ENCODE measurements at regions not wholly inside any gene's neighbourhood (a gene's known extent, or its start where the extent isn't known, plus 50 kb on each side); places are given as distances from the start of the nearest gene placed in this dataset.

DNA sequence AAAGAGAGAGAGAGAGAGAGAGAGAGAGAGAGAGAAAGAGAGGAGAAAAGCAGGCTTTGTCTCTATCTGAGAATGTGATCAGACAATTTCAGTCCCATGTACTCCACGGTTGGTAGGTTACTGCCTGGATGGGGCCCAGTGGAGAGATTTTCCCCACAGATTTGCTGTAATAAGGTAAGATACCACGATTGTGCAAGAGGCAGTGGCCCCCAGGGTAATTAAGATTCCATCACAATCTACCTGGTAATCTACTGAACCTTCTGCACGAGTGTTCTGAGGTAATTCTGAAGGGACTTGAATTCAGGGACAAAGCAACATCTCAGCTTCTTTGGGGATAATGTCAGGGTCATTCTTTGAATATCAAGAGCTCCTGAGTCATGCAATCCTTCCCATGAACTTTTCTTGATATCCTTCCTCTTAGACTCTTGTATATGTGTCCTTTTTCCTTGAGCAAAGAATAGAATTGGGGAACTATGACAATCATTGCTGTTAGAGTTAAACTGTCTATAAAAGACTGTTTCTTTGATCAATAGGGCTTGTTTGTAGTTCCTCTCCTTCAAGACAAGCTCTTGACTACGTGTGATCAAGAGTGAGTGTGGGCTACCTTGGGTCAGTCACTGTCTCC, 306.6 kb downstream of the MAF start:
- DNase-seq: no peak

DNA sequence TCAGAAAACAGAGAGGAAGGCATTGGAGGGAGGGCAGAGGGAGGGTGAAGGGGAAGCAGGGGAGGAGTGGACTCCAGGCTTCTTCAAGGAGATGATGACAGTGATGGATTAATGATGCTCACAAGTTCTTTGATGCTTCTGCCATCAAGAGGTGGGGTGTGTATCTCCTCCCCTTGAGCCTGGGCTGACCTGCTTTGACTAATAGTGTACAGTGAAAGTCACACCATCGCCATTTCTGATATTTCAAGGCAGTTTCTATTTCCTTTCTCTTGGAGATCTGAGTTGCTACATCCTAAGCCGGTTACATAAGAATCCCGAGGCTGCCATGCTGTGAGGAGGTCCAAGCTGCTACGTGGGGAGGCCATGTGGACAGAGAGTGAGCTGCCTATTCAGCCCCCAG, 312.5 kb downstream of the MAF start:
- DNase-seq: no peak

DNA sequence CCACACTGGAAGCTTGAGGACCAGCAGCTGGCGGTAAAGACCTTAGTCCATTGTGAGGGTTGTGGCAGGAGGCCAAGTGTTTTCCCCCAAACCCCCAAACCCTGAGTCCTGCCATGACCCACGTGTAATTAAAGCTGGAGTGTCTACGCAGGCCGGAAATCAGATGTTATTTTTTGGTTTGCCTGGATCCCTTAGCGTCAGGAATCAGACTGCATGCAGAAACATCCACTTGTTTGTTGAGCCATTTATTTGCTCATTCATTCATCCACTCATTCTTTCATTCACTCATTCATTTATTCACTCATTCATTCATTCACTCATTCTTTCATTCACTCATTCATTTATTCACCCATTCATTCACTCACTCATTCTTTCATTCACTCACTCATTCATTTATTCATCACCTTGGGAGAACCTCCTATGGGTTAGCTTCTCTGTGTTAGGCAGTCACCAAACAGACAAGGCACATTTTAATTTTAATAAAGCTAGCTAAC, 313.1 kb downstream of the MAF start:
- DNase-seq: no peak

DNA sequence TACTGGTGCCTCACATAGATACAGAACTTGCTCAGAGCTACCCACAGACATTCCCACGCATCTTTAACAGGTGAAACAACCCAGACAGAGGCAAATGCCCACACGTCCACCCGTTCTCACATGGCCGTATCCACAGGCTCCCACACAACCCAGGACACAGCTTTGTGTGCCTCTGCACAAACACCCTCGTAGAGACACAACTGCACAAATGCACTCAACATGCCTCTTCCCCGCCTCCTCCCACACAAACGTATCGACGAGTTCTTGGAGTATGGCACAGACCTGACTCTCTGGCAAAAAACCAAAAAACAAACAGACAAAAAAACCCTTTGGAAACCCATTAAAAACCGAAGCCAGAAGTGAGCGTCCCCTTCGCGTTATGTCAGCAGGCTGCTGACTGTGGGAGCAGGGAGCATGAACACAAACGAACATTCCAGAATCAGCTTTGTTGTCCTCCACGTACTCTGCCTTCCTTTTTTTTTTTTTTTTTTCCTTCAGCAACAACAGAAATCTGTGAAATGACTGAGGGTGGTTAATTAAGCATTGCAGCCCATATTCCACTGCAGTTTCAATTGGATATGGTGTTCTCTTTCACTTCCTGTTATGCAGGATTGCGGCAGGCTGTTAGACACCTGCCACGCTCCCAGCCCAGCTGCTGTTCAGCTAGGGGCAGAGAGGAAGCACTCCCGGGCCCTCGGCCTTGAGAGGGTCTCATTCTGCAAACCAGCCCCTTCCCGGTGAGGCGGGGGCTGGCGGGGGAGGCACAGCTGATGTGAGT, 313.7 kb downstream of the MAF start:
- DNase-seq: peak; percentile 75

DNA sequence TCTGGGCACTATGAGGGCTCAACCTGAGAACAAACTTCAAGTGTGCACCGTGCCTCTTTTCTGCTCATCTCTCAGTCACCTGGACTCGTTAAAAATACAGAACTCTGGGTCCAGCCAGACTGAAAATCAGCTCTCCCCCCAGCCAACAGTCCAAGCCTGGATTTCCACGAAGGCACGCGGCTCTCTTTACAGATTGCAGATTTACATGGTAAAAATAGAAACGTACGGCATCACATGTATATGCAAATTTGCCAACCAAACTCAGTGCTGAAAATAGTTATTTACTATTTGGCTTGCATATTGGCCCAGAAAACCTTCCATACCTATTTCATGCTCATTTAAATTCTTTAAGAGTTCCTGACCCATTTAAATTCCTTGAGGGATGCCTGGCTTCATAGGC, 315.8 kb downstream of the MAF start:
- no peak for DNase-seq

DNA sequence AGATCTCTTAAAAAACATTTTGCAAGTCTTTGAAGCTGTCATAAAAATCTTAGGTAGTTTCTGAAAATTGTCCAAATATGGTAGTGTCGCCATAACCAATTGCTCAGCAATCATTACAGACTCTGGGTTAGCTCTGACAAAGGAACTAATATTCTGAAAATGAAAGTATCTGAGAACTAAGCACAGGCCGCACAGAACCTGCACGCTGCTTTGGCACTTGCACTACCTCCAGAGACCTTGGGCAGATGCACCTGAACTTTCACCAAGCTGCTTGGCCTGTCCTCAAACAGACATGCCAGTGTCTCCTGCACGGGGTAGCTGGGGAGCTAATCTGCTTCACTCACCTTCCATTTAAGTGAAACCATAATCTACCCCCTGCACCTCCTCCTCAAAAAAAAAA, 317.0 kb downstream of the MAF start:
- DNase-seq: no peak

DNA sequence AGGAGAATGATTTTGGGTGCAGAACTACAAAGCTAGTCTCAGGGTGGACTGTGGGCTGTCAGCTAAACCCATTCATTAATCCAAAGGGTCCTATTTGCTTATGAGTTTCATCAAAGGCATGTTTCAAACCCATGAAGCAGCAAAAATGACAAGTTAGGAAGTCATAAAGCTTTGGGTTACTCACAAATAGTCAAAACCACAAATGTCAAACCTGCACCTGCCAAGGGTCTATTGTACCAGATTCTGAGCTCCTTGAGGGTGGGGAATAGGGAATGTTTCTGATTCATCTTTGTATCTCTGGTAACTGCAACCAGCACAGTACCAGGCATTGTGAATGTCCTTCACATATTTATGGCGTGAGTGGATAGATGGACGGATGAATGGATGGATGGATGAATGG, 317.7 kb downstream of the MAF start:
- DNase-seq: no peak

DNA sequence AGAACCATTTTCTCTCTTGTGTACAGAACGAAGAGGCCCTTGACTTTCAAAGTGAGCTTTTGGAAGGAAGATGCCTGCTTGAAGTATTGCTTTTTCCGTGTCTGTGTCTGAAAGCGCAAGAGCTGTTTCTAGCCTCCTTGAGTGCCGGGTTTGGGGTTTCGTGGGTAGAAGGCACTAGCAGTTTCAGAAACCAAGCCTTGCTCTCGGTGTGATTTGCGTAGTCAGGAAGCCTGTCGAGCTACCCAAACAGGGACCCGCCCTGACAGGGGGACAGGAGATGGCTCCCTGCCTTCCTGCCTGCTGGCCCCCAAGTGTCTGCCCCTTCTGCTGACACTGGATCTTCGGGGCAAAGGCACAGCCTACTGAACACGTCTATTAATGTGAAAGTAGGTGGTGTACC, 322.0 kb downstream of the MAF start:
- no peak for DNase-seq

DNA sequence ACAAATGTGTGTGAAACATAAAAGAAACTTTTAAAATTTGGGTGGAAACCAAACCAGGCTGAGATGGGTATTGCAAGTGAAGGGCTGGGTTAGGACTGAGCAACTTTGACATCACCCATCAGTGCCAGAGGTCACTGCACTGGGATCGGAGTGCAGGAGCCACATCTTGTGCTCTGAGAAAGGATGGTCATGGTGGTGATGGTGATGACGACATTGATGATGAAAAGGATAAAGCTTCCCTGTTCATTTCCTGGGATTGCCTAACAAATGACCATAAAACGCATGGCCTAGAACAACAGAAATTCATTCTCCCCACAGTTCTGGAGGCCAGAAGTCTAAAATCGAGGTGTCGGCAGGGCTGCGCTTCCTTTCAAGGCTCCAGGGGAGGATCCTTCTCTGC, 324.0 kb downstream of the MAF start:
- no peak for DNase-seq

DNA sequence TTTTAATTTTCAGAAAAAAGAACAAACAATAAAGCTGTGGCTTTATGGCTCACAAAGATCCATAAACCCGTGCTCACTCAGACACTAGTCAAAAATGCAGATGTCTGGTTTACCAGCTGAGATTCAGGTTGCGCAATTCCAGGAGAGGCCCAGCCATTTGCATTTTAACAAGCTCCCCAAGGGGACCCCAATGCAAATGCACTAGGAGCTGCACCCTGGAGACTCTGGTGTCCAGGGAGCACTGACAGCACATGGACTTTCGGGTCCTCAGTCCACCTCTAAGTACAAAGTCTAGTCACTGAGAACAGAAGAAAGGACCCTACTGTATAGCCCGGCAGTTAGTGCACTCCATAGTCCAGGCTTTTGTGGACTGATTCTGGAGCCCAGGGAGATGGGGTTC, 326.3 kb downstream of the MAF start:
- DNase-seq: no peak

DNA sequence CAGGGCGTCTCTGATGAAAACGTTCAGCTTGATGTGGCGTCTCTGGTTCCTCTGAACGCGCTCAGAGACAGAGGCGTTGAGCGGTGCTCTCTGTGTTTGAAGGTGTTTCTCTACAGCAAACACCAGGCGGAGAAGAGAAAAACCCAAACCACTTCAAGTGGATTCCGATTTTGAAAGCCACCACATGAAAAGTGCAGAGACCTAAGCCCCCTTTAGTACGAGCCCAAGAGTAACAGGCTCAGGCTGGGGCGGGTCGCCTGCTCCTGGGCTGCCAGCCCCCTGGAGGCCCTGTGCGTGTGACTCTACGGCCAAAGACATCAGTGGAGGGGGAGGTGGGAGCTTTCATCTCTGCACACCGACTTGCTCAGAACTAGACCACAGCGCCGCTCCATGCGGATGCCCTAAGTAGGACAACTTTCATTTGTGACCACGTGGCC, 328.4 kb downstream of the MAF start:
- DNase-seq: no peak

DNA sequence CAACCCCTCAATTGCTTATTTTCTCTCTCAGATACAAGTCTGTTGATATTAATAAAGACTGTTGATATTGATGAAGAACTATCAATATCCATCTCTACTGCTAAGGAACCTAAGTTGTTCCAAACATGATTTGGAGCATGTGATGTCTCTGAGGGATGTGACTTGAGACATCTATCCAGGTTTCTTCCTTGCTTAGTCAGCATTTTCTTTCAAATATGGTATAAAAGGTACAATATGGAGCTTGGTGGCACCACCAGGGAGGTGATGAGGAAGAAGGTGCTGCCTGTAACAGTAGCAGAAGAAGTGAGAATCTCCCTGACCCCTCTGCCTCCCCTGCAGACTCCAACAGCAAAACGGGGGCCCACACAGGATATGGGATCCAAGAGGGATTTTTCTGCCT, 329.0 kb downstream of the MAF start:
- DNase-seq: no peak

DNA sequence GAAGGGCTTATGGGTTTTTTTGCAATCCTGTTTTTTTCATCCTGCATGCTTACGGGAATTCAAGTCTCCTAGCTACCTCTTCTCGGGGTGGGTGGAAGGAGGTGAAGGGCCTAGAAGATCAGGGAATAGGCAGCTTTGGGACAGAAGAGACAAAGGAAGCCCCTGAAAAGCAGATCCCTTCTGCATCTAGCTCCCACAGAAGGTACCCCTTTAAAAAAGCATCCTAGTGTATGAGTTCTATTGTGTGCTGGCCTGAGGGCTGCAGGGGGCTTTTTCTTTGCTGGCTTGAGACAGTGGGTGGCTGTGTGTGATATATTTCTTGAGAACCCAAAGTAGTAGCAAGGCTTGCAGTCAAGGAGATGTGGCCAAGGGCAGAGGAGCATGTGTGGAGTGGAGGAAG, 330.5 kb downstream of the MAF start:
- DNase-seq: no peak

DNA sequence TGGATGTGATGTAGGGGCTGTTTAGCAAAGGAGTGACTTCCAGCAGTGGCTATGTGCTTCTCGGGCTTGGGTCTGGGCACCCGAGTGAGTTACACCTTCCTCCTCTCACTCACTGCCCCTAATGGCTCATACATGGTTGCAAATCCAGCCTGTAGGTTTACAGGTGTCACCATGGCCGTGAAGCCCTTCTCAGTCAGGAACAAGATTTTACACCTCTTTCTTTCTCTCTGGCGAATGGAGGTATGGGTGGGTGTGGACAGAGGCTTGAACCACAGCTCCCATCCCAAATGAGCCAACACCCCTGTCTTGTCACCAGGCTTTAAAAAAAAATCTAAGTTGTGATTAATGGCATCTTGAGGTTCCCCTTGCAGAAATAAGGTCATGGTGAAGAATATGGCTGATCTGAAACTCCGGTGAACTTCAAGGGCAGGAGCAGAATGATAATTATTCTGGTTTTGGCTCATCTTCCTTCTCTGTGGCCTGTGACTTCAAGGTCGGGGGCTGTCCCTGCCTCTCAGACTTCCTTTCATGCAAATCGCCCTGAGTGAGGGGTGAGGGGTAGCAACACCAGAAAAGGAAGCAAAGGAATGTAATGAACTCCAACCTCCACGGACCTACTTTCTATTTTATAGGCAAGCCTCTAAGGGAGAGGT, 331.2 kb downstream of the MAF start:
- no peak for DNase-seq

DNA sequence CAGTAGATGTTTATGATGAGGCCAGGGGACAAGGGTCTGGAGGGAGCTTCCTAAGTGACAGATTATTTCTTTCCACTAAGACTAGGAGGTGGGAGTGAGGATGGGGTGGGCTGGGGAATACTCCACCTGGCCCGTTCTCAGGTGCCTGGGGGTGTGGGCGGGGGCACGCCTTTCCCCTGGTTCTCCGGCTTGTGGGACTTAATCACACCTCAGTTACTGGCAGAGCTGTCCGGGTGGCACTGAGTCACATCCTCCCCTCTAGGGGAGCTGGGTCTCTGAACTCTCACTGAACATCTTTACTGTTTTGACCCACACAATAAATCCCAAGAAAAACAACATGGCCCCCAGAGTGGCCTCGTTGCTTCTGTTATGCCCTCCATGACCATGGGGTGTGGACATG, 332.8 kb downstream of the MAF start:
- no peak for DNase-seq

DNA sequence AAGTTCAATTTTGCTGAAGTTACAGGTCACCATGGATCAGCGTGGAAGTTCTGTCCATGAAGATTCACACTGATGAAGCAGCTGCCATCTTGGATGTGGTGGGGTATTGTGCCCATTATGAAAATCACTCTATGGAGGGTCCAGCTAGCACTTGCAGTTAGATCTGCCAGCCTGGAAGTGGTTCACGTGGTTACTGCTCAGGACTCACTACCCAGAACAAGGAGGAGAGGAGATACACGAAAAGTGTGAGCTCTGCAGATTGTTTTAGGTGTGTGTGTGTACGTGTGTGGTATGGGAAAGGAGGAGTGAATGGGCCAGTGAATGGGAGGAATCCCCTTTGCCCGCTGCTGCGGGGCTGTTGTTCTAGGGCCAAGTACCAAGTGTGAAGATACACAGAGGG, 333.4 kb downstream of the MAF start:
- no peak for DNase-seq

DNA sequence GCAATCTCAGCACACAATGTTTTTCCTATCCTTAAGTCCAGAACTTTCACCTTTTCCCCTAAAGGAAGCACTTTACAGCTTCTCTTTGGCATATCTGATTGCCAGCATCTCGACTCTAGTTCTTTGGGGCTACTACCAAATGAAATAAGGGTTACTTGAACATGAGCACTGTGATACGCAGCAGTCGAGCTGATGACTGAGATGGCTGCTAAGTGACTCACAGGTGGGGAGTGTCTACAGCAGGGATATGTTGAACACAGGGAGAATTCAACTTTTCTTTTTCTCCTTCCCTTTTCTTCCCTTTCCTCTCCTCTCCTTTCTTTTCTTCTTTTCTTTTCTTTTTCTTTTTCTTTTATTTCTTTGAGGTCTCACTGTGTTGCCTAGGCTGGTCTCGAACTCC, 334.8 kb downstream of the MAF start:
- DNase-seq: no peak

DNA sequence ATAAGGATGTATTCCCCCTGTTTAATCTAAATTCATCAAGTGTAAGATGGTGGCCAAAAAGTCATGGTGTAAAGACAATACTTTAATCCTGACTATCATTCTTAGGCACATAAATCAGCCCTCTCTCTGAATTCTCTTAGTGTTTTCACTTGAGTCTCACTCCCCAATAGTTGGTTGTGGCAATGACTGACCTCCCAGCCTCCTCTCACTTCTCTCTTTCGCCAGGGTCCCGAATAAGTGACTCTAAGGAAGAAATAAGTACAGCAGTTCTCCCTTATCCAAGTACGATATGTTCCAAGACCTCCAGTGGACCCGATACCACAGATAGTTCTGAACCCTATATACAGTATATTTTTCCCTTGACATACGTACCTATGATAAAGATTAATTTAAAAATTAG, 335.3 kb downstream of the MAF start:
- DNase-seq: no peak

DNA sequence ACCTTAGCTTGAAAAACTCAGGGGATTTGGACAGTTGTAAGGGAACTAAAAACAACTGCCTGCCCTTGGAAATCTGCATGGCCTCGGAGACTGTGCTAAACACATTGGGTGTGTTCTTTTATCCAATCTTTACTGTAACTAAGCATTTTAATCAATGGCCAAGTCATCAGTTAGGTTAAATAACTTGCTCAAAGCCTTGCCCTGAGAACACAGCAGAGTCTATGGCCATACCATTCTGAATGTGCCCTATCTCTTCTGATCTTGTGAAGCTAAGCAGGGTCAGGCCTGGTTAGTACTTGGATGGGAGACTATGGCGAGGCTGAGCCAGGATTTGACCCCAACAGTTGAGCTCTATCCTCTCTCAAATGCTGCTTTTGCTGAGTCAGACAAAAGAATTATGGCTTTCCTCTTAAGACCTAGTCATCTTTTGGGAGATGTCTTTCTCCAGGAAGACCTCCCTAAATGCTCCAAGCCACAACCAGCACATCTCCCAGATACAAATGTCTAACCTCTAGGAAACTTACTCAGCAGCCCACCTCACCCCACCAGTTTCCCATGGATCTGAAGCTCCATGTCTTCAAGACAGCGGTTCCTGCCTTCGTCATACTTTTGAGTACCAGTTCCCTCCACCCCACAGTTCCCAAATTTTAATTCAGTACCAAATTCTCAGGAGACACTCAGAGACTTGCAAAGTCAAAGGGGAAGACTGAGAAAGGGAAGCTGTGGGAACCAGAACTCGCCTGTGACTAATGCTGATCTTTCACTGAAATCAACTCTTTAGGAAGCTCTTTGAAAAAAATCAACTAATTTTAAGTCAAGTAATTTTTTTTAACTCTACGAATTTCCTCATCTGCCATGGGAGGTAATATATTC, 336.1 kb downstream of the MAF start:
- no peak for DNase-seq

DNA sequence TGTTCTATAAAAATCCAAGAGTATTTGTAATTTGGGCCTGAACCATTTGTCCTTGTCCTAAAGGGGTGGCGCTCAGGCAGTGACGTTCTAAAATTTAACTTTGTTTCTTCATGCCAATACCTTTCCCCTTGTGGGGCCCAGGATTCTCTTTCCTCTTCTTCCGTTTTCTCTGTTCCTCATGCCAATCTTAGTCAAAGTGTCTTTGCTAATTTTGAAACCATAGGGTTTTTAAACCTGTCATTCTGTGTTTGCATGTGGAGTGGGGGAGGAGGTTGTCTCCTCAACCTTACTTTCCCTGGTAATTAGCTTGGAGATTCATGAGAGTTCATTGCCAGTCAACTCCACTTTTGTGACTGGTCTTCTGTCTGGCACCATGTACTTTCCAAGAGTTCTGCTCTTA, 337.1 kb downstream of the MAF start:
- DNase-seq: no peak

Measured in right forelimb (tissue), 1 donor.